Karpas-422 (cell line): ENCODE measurements at regions not wholly inside any gene's neighbourhood (a gene's known extent, or its start where the extent isn't known, plus 50 kb on each side); places are given as distances from the start of the nearest gene placed in this dataset.

Experiments used
- DNase-seq: peaks from one replicate; pipeline ENCODE4 v3.0.0-alpha.2; 2015
- H2AFZ ChIP-seq: fragments of 200-600 bp; sonication (generic); 2 replicates; pipeline ENCODE4 v1.6.1; 2014; ENCODE audit warnings: antibody characterized with exemption, low read length, mixed read lengths
- H3K27ac ChIP-seq: fragments of 200-600 bp; sonication (generic); 2 replicates; pipeline ENCODE4 v1.5.1; 2014; ENCODE audit warnings: mild to moderate bottlenecking, low read length, moderate library complexity
- H3K27me3 ChIP-seq: fragments of 200-600 bp; sonication (generic); 2 replicates; pipeline ENCODE4 v1.6.1; 2014; ENCODE audit warnings: low read length, mixed read lengths
- H3K36me3 ChIP-seq: fragments of 200-600 bp; sonication (generic); 2 replicates; pipeline ENCODE4 v1.6.1; 2014; ENCODE audit warnings: low read length, mixed read lengths; ENCODE audit not compliant: insufficient read depth
- H3K4me1 ChIP-seq: fragments of 200-600 bp; sonication (generic); 2 replicates; pipeline ENCODE4 v1.6.1; 2014; ENCODE audit warnings: mild to moderate bottlenecking, low read length, mixed read lengths
- H3K4me2 ChIP-seq: fragments of 200-600 bp; sonication (generic); 2 replicates; pipeline ENCODE4 v1.6.1; 2014; ENCODE audit warnings: low read length, low read depth, mild to moderate bottlenecking; ENCODE audit not compliant: poor library complexity, severe bottlenecking
- H3K4me3 ChIP-seq: fragments of 200-600 bp; sonication (generic); 2 replicates; pipeline ENCODE4 v1.5.1; 2014; ENCODE audit warnings: mild to moderate bottlenecking, antibody characterized with exemption, low read length, mixed read lengths
- H3K79me2 ChIP-seq: fragments of 200-600 bp; sonication (generic); 2 replicates; pipeline ENCODE4 v1.6.1; 2014; ENCODE audit warnings: mild to moderate bottlenecking, low read length, mixed read lengths
- H3K9ac ChIP-seq: fragments of 200-600 bp; sonication (generic); 2 replicates; pipeline ENCODE4 v1.6.0; 2014; ENCODE audit warnings: low read length
- H3K9me2 ChIP-seq: fragments of 200-600 bp; sonication (generic), shearing (Covaris generic); replicated peaks from 2 replicates; pipeline ENCODE4 v1.6.0; 2014; ENCODE audit warnings: mild to moderate bottlenecking, low read length, moderate library complexity; ENCODE audit not compliant: insufficient read depth
- H3K9me3 ChIP-seq: fragments of 300-700, 200-600 bp; sonication (generic); 2 replicates; pipeline ENCODE4 v1.6.1; 2014; ENCODE audit warnings: low read length, mixed read lengths
- H4K20me1 ChIP-seq: fragments of 200-600 bp; sonication (generic); 2 replicates; pipeline ENCODE4 v1.6.1; 2014; ENCODE audit warnings: mild to moderate bottlenecking, antibody characterized with exemption, low read length, low read depth; ENCODE audit not compliant: insufficient read depth

GRCh38 chr2:144812288-144812687 lies 292.4 kb upstream of the ZEB2 start:
- Histone ChIP-seq H3K27ac (no peak overlapping the region), H3K4me1 (no peaks in the 10 kb centered on the region), H2AFZ (no peak overlapping the region), H4K20me1 (no peaks in the 10 kb centered on the region), H3K27me3 (no peaks in the 10 kb centered on the region), H3K9me3 (no peaks in the 10 kb centered on the region), H3K4me2 (no peak overlapping the region), H3K4me3 (no peak overlapping the region), H3K9me2 (no peaks in the 10 kb centered on the region), H3K79me2 (no peaks in the 10 kb centered on the region), H3K36me3 (no peaks in the 10 kb centered on the region), H3K9ac (no peak overlapping the region)
- DNase-seq: no peak

DNA sequence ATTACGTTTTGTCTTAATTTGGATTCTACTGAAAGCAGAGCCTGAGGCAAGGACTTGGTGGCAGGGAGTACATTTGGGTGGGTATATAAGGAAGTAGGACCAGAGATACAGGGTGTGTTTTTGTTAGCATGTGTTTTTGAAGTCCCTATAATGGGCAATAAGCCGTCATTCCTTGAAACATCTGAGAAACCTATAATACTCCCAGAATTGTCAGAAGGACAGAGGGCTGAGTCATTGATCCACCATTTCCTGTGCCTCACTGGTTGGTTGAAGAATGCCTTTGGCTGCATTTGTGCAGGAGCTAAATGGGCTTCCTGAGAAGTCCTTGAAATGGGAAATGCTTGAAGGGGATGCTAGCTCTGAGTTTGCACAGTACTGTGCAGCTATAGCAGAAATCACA lies 281.8 kb upstream of the ZEB2 start:
- no peak overlapping the region for H3K4me3 ChIP-seq
- no peak overlapping the region for H2AFZ ChIP-seq

DNA sequence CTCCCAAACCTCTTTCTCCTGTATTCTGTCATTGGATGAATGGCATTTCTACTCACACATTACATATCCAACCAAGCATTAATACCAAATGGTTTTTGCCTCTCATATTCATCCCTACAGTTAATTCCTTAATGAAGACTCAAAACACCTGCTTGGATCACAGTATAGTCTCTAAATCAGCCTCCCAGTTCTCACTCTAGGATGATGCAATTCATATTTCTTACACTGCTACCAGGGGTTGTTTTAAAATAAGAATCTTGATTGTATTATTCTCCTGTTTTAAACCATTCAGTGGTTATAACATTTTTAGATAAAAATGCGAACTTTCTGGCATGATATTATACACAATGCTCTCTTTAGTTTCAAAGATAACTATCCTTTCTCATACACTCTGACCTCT lies 281.4 kb upstream of the ZEB2 start:
- H3K36me3 ChIP-seq: no peaks in the 10 kb centered on the region
- H3K9ac ChIP-seq: no peak overlapping the region
- no peaks in the 10 kb centered on the region for H3K9me2 ChIP-seq
- H2AFZ ChIP-seq: no peak overlapping the region
- H3K4me3 ChIP-seq: no peak overlapping the region
- H3K27ac ChIP-seq: no peak overlapping the region
- no peaks in the 10 kb centered on the region for H3K4me1 ChIP-seq
- DNase-seq: no peak
- H3K4me2 ChIP-seq: no peak overlapping the region
- H3K9me3 ChIP-seq: no peaks in the 10 kb centered on the region
- H3K79me2 ChIP-seq: no peaks in the 10 kb centered on the region
- H3K27me3 ChIP-seq: no peaks in the 10 kb centered on the region
- H4K20me1 ChIP-seq: no peaks in the 10 kb centered on the region

More for the DNA sequence above, 281.8 kb upstream of the ZEB2 start:
- Histone ChIP-seq H3K4me2 (no peak overlapping the region), H4K20me1 (no peaks in the 10 kb centered on the region), H3K36me3 (no peaks in the 10 kb centered on the region), H3K27me3 (no peaks in the 10 kb centered on the region), H3K9me2 (no peaks in the 10 kb centered on the region), H3K4me1 (no peaks in the 10 kb centered on the region), H3K79me2 (no peaks in the 10 kb centered on the region), H3K27ac (no peak overlapping the region), H3K9me3 (no peaks in the 10 kb centered on the region), H3K9ac (no peak overlapping the region)
- no peak for DNase-seq

- Histone ChIP-seq H3K9me3 (no peaks in the 10 kb centered on the region), H3K27ac (no peak overlapping the region), H3K36me3 (no peaks in the 10 kb centered on the region), H3K79me2 (no peaks in the 10 kb centered on the region), H3K9me2 (0 out of 2 replicates have a peak, but pooled peaks cover 3% of the 10 kb centered on the region), H3K9ac (no peak overlapping the region), H4K20me1 (no peaks in the 10 kb centered on the region), H3K27me3 (no peaks in the 10 kb centered on the region), H3K4me2 (no peak overlapping the region), H3K4me3 (no peak overlapping the region), H3K4me1 (no peaks in the 10 kb centered on the region), H2AFZ (no peak overlapping the region)
- DNase-seq: no peak
Observed at GRCh38 chr2:144798989-144799388, 279.1 kb upstream of the ZEB2 start.

DNA sequence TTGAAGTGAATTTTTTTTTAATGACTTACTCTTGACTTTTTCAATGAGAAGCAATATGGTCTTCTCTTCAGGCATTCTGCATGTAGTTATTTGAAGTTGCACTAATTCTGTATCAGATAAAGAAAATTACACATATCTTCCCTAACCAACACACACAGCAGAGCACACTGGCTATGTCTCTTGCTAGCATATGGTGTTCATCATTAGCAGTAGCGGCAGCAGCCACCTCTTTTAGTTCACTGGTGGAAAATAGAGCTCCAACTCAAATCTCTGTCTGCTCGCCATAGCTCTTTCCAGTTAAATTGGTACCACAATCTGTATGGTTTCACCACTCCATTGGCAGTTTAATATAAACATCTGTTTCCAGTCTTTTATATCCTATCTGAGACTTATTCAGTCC lies 278.1 kb upstream of the ZEB2 start:
- Histone ChIP-seq H3K4me2 (no peak overlapping the region), H3K79me2 (no peaks in the 10 kb centered on the region), H2AFZ (no peak overlapping the region), H3K4me3 (no peak overlapping the region), H3K9me2 (0 out of 2 replicates have a peak, but pooled peaks cover 3% of the 10 kb centered on the region), H3K9me3 (no peaks in the 10 kb centered on the region), H3K27ac (no peak overlapping the region), H3K27me3 (no peaks in the 10 kb centered on the region), H3K36me3 (no peaks in the 10 kb centered on the region), H3K9ac (no peak overlapping the region), H4K20me1 (no peaks in the 10 kb centered on the region), H3K4me1 (no peaks in the 10 kb centered on the region)
- DNase-seq: no peak

DNA sequence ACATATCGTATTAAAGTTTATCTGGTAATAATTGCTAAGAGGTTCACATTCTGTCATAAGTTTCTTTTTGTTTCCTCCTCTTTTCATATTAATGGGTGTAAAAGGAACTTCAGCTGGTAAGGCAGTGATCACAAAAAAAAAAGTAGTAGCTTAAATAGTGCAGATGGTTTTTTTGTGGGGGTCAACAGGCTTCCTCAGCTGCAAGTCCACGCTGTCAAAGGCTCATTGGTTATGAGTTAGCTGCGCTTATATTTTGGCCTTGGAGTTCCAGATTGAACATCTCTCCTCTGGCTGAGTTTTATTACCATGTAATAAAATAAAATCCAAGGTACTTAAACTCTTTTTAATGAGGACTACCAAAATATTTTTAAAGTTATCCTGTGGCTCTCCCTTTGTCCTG lies 277.0 kb upstream of the ZEB2 start:
- Histone ChIP-seq H3K4me3 (no peak overlapping the region), H3K36me3 (no peaks in the 10 kb centered on the region), H3K9me3 (no peaks in the 10 kb centered on the region), H2AFZ (no peak overlapping the region), H3K27ac (no peak overlapping the region), H3K9ac (no peak overlapping the region), H3K4me1 (no peaks in the 10 kb centered on the region), H3K9me2 (0 out of 2 replicates have a peak, but pooled peaks cover 3% of the 10 kb centered on the region), H3K79me2 (no peaks in the 10 kb centered on the region), H3K4me2 (no peak overlapping the region), H4K20me1 (no peaks in the 10 kb centered on the region), H3K27me3 (no peaks in the 10 kb centered on the region)
- DNase-seq: no peak

- DNase-seq: peak; percentile 25
- no peaks in the 10 kb centered on the region for H3K4me1 ChIP-seq
- H3K4me2 ChIP-seq: no peak overlapping the region
- H4K20me1 ChIP-seq: no peaks in the 10 kb centered on the region
- no peak overlapping the region for H3K27ac ChIP-seq
- H2AFZ ChIP-seq: no peak overlapping the region
- 0 out of 2 replicates have a peak, but pooled peaks cover 3% of the 10 kb centered on the region for H3K9me2 ChIP-seq
- H3K79me2 ChIP-seq: no peaks in the 10 kb centered on the region
- H3K9ac ChIP-seq: no peak overlapping the region
- H3K36me3 ChIP-seq: no peaks in the 10 kb centered on the region
- H3K9me3 ChIP-seq: no peaks in the 10 kb centered on the region
- no peak overlapping the region for H3K4me3 ChIP-seq
- H3K27me3 ChIP-seq: no peaks in the 10 kb centered on the region
Observed at GRCh38 chr2:144796164-144796563, 276.2 kb upstream of the ZEB2 start.

DNA sequence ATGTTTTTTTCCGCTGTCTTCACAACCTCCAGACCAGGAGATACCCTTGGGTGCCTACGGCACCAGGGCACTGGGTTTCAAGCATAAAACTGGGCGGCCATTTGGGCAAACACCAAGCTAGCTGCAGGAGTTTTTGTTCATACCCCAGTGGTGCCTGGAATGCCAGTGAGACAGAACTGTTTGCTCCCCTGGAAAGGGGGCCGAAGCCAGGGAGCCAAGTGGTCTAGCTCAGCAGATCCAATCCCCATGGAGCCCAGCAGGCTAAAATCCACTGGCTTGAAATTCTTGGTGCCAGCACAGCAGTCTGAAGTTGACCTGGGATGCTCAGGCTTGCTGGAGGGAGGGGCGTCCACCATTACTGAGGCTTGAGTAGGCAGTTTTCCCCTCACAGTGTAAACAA lies 265.3 kb upstream of the ZEB2 start:
- no peak overlapping the region for H3K4me3 ChIP-seq
- no peaks in the 10 kb centered on the region for H3K79me2 ChIP-seq

DNA sequence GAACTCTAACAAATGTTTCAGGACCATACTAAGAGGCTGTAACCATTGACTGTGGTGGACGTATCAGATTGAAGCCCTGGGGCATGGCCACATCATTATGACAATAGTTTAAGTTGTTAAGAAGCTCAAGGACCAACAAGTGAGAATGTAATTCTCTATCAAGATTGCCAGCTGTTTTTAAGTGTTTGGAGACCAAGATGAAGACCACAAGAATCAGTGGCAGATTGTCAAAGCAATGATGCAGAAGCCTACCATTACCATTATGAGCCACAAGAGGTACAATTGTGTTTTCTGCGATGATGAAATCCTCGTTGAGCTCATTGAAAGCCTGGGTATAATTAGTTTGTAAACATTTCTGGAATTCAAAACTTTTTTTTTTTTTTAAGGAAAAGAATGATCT lies 261.1 kb upstream of the ZEB2 start:
- peak; percentile 37 for DNase-seq
- Histone ChIP-seq H3K36me3 (no peaks in the 10 kb centered on the region), H4K20me1 (no peaks in the 10 kb centered on the region), H3K9ac (no peak overlapping the region), H3K9me3 (no peaks in the 10 kb centered on the region), H3K4me2 (no peak overlapping the region), H3K27me3 (no peaks in the 10 kb centered on the region), H3K27ac (no peak overlapping the region), H3K4me1 (no peaks in the 10 kb centered on the region; the same call in 1 of the 2 replicates), H3K4me3 (no peak overlapping the region), H3K79me2 (no peaks in the 10 kb centered on the region), H2AFZ (no peak overlapping the region), H3K9me2 (no peaks in the 10 kb centered on the region)

More for the DNA sequence above, 265.3 kb upstream of the ZEB2 start:
- H3K9me2 ChIP-seq: no peaks in the 10 kb centered on the region
- H3K9me3 ChIP-seq: no peaks in the 10 kb centered on the region
- H3K4me1 ChIP-seq: no peaks in the 10 kb centered on the region; the same call in 1 of the 2 replicates
- H3K9ac ChIP-seq: no peak overlapping the region
- H3K27me3 ChIP-seq: no peaks in the 10 kb centered on the region
- H2AFZ ChIP-seq: no peak overlapping the region
- no peak overlapping the region for H3K4me2 ChIP-seq
- H3K27ac ChIP-seq: no peak overlapping the region
- no peak for DNase-seq
- H4K20me1 ChIP-seq: no peaks in the 10 kb centered on the region
- no peaks in the 10 kb centered on the region for H3K36me3 ChIP-seq
